GM18508 (cell line): ENCODE measurements at regions not wholly inside any gene's neighbourhood (a gene's known extent, or its start where the extent isn't known, plus 50 kb on each side); places are given as distances from the start of the nearest gene placed in this dataset.

Source experiments
- ATAC-seq: cut with Tn5 transposase; IDR thresholded peaks from one replicate; pipeline ENCODE4 v1.9.1; 2021; ENCODE audit warnings: moderate number of reproducible peaks; ENCODE audit not compliant: insufficient read depth, unreplicated experiment

DNA sequence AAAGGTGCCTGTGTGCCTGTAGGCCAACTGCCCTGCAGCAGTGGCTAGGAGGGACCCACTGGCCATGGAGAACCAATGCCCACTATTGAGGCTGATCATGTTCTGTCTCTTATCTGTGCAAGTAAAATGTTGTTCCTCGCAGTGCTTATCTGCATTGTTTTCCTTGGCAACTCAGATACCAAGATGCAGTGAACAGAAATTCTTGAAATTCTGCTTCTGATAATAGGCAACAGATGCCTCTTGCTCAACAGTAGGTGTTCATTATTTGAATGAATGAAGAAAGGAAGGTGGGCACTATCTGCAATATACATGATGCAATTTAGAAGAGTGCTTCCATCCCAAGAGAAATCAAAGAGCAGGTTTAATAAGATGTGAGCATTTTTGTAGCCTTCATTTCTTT, 232.2 kb downstream of the NUAK1 start:
- no peak for ATAC-seq

DNA sequence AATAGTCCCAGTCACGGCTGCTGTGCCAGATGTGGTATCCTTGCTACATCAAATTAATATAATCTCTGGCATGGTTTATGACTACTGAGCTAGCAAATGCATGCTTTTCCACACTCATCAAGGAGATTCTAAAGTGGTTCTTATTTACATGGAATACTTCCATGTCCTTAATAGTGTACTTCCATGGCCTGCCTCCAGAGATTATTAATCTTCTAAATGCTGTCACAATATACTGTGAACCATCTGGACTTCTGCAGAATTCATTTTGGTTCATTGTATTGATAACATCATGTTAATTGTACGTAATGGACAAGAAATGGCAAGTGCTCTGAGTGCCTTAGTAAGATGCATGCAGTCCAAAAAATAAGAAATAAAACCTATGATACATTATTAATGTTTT, 230.8 kb downstream of the NUAK1 start:
- no peak for ATAC-seq

DNA sequence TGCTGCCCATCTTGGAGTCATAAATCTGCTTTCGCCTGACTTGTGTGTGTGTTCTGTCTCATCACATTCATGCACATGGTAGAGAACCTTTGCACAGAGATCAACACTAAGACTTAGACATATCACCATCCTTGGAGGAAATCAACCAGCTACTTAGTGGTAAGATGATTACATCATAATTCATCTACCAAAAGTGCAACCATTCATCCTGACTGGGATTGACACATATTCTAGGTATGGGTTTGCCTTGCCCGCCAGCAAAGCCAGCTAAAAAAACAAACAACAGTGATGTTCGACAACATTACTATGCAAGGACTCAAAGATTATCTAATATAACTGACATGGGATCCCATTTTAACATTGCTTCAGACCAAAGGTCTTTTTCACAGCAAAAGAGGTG, 228.7 kb downstream of the NUAK1 start:
- ATAC-seq: no peak

DNA sequence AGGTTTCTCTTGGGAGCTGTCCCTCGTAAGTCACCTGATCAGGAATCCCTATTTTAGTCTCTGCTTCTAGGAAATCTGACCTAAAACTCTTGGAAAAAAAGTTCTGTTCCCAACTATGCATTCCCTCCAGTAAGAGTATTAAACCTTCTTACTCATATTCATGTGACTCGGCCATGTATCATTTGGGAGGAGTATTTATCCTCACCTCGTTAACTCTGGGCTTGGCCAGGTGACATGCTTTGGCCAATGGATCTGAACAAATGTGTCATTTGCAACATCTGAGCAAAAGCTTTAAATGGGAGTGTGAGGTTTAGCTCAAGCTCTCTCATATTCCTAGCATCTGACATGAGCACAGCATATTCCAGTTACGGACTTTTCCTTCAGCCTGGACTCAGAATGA, 226.8 kb downstream of the NUAK1 start:
- no peak for ATAC-seq

DNA sequence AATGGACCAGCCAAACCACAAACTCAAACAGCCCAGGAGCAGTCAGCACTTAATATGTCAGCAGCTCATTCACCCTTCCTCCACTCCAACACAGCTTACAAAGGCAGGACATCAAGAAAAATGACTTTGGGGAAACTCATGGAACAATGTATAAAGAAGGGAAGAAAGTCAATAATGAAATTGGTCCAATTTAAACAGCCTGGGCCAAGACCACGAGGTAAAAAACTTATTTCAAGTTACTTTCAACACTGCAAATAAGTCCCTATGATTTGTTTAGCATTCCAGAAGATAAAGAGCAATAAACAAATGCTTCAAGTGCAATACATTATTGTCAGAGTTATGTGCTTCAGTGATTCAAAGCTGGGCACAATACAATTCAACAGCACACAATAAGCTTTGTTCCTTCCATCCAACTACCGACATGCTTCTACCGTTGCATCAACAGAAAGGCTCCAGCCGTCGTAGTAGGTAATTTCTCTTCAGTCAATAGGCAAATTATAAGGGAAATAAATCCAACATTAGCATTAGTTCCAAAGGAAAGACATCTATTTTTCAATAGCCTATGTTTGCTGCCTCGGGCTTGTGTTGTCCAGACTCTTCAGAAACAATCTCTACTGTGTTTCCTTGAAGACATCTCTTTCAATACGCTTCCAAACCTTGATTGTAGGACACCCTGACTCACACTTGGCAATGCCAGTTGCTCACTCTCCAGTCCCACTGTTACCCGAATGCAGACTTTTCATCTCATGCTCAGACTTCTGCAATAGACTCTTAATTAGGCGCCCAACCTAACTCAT, 225.7 kb downstream of the NUAK1 start:
- ATAC-seq: no peak

DNA sequence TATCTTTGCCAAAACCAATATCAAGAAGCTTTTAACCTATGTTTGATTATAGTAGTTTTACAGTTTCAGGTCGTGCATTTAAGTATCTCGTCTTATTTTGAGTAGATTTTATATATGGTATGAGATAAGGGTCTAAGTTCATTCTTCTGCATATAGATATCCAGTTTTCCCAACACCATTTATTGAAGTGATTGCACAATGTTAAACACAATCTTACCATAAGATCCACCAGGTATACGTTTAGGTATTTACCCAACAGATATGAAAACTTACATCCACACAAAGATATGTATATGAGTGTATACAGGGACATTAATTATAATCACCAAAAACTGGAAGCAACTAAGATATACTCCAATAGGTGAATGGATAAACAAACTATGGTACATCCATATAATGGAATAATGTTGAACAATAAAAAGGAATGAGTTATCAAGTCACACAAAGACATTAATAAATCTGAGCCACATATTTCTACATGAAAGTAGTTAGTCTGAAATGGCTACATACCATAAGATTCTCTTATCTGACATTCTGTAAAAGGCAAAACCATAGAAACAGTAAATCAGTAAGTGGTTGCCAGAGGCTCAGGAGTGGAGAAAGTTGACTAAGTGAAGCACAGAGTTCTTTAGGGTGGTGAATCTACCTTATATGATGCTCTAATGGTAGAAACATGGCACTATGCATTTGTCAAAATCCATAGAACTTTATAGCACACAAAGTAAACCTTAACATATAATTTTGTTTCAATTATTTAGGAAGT, 222.6 kb downstream of the NUAK1 start:
- no peak for ATAC-seq

DNA sequence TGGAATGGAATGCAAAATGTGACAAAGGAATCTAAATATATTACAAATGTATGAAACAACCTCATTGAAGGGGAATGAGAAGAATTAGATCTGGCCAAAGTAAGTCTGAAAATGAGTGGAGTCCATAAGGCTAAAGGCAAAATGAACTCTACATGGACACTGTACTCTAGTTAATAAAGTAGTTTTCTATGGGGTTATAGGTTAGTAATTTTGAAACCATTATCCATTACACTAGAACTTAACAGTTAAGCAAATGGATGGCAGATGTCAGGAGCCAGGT, 222.1 kb downstream of the NUAK1 start:
- ATAC-seq: no peak

DNA sequence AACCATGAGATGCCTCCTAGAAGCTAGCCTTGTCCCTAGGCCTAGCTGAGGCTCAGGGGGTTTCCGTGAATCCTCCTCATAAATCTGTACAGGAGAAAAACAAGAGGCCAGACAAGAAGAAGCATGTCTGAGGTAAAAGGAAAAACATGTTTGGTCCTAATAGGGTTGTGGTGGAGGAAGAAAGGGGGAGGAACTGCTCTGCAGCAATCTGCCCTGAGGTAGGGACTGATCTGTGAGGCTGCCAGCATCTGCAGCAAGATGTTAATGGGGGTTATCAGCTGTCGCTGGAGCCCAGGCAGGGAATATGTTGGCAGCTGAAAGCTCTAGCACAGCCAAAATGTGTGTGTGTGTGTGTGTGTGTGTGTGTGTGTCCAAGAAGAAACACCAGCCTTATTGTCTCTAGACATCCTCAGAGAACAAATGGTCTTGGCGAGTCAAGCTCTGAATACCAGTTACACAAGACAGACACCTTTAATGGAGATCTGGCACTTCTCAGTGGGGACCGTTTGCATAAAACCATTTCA, 218.5 kb downstream of the NUAK1 start:
- no peak for ATAC-seq

DNA sequence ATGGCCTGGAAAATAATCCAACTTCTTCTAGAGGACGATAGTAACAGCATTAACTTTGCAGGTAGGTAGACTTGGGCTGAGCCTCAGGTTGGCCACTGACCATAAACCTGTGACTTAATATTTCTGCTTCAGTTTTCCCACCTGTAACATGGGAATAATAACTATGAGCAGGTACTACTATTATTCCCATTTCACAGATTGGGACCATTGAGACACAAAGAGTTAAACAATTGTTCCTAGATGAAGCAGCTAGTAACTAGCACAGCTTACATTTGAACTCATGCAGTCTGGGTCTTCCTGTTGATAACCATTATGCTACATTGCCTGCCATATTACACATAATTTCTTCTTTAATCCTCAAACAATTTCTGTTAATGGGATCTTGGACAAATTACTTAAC, 217.7 kb downstream of the NUAK1 start:
- no peak for ATAC-seq

DNA sequence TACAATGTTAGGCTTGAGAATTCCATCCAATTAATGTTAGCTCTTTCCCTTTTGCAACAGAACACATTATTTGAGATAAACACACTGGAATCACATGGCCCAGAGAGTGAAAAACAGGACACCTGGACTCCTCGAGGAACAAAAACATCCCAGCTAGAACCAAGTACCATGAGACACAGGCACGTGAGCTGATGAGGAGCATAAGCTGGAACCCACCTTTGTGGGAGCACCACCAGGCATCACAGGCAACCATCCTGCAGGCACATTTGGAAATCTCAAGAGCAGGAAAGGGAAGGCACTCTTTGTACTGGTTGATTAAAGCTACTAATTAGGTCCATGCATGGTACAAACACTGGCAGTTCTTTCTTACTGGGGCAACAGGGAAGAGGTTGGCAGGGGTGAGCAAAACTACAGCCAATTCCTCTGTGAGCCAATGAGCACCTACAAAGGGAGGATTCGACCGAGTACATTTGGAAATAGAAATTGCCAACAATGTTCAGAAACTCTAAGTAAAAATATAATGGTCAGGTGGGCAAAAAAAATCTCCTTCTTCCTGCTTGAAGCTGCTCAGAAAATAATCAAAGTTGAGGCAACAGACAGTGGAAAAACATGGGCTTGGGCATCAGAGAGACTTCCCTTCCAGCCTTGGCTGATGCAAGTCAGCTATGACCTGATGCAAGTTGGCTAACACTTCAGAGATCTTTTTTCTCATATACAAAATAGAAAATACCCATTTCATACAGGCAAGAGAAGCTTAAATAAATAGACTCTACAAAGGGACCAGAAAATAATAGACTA, 216.7 kb downstream of the NUAK1 start:
- ATAC-seq: no peak

DNA sequence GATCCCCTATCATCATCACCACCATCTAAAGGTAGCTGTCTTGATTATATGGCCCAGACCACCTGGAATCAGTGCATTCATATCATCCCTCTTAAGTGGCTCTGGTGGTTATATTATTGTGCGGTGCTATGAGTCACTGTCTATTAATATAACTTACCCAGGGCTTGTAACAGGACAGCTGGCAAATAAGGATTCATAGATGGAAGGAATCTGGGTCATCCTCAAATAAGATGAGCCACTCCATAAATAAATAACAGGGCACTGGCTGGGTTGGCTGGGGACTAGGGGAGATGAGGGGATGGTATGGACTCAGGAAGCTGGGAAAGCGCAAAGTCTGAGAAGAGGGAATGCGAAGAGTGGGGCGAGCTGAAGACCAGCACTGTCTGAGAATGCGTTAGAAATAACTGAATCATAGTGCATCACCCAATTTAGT, 216.1 kb downstream of the NUAK1 start:
- ATAC-seq: no peak

DNA sequence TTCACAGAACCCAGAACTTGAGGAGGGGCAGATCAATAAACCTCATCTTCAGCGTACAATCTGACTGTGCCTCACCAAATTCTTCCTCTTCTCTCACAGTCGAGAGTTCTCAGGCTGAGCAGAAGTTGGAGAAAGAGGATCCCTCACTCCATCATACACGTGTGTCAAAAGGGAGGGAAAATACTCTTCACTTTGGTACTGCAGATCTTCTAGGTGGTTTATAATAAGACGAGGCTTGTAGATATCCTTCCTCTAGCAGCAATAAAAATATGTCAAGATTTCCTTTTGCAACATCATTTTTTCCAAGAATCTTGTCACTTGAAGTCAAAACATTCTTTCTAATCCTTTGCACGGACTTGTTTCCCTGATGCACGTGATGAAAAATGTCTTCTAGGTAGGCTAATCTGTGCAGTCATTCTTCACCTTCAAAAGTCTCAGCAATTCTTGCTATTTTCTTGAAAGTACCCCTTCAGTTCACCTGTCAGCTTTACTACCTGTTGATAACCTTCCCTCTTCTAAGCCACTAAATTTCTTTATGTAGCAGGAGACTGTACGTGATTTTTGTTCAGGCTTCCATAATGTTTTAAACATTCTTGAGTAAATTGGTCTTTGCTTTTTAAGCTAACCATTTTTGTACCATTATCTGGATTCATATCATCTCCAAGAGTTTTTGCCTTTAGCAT, 214.1 kb downstream of the NUAK1 start:
- no peak for ATAC-seq

DNA sequence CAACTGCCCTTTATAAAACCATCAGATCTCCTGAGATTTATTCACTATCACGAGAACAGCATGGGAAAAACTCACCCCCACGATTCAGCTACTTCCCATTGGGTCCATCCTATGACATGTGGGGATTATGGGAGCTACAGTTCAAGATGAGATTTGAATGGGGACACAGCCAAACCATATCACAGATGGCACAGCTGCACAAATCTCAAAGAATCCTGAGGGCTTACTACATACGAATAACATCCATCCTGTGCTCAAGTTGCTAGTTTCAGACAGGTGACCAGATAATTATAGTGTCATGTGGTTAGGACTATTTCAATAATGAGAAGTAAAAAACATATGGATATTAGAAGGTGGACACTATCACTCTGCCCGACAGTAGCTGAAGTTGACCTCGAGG, 211.2 kb downstream of the NUAK1 start:
- no peak for ATAC-seq

DNA sequence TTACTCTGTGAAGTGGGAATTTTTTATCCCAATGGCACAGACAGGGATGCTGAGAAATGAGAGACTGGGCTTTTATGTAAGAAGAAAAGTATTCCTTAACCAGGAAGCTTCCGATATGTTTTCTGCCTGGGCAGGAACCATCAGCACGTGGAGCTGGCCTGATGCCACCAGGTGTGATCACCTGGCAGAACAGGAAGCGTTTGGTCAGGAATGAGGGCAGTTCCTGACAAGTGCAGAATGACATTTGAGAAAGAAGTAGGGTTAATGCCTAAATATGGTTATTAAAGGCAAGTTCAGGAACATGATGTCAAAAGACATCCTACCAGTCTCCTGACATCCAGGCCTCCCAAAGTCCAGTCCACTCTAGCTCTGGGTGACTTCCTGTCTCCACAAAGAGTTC, 210.3 kb downstream of the NUAK1 start:
- ATAC-seq: no peak

DNA sequence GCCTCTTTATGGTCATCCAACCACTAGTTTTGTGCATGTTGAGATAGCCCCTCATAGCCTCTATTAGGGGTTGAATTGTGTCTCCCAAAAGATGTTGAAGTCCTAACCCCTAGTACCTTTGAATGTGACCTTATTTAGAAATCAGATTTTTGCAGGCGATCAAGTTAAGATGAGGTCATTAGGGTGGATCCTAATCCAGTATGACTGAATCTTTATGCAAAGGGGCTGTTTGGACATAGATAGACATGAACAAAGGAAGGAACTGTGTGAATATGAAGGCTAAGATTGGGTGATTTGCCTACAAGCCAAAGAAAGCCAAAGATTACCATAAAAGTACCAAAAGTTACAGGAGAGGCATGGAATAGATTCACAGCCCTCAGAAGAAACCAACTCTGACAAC, 209.6 kb downstream of the NUAK1 start:
- ATAC-seq: no peak

DNA sequence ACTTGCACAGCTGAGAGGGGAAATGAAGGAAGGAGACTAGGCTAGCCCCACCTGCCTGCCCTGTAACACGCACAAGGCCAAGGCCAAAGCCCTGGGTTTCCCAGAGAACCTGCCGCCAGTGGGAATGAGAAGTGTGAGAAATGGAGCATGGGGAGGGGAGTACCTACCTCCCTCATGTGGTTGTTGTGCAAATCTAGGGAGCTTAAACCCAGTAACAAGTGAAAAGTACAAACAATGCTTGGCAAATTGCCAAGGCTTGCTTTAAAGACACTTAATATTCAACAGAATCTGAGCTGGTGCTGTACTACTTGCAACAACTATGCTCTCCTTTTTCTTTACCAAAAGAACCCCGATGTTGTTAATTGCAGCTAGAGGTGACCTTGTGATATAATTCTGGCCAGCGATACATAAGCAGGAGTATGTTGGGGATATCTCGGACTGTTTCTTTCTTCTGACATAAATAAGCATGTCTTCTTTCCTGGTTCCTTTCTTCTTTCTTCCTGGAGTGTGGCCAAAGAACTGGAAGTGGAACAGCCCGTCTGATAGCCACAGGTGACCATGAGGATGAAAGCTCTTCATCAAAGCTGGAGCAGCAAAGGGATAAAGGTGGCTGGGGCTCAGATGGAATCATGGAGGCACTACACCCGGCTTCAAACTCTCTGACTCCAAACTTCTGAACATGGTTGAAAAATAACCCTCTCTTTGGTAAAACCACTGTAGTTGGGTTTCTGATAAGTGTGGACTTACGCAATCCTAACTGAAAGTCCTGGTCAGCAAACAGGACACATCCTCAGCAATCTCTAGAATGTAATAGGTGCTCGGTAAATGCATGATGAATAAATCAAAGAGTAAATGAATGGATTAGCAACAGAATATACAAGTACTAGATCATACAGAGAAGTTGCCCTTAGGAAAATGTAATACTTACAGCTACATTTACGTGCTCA, 207.9 kb downstream of the NUAK1 start:
- no peak for ATAC-seq

DNA sequence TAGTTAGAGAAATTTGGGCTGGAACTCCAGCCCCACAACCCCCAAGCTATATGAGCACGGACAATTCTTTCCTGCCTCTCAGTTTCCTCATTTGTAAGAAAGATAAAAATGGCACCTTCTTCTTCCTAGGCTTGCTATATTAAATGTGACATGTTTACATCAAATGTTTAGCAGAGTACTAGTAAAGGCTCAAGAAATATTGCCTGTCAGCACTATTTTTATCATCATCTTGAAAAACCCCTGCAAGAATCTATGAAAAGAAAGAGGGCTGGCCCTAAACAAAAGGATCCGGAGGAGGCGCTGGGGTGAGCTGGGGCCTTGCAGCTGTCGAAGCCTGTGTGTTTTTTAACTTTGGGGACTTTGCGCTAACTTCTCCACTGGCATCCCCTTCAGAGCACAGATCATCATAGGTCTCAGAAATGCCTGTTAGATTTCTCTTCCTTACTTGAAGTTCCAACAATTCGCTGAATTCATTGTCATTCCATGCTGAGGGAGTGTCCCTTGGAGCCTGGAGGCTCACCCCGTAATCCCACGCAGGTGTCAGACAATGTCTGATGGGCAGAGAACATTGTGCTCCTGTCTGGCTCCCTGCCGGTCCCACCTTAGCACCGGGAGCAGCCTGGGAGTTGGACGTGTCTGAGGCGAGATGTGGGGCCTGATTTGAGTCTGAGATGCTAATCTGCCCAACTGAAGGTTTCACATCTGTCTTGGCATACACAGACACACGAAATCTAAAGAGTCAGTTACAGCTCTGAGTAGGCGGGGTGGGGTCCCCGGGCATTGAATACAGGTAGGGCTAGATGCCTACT, 206.8 kb downstream of the NUAK1 start:
- no peak for ATAC-seq
